ENCODE measurements at regions not wholly inside any gene's neighbourhood (a gene's known extent, or its start where the extent isn't known, plus 50 kb on each side); places are given as distances from the start of the nearest gene placed in this dataset.
A peak's percentile ranks its signal among the peaks of the same experiment; 100 is the strongest.

DNA sequence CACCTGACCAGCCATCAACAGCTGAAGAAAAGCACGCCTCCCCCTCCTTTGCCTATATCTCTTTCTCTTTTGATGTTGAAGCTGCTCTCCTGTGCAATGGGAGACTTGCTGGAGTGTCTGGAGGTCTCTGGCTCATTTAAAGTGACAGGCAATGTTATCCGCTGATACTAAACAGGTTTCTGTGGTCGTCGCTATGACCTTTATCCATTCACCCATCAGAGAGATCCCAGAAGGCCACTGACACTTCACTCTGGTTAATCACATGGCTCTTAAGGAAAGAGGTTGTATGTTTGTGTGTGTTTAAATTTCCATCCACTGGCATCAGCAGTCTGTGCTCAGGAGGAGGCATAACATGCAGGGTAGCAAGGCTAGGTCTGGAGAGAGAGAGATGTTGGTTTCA is 277.3 kb downstream of the MTX2 start:
- DNase-seq, result no peak
- H3K36me3 ChIP-seq, result no peaks in the 10 kb centered on the region
- no peaks in the 10 kb centered on the region for H3K27me3 ChIP-seq
- TF ChIP-seq, protein P1, sequence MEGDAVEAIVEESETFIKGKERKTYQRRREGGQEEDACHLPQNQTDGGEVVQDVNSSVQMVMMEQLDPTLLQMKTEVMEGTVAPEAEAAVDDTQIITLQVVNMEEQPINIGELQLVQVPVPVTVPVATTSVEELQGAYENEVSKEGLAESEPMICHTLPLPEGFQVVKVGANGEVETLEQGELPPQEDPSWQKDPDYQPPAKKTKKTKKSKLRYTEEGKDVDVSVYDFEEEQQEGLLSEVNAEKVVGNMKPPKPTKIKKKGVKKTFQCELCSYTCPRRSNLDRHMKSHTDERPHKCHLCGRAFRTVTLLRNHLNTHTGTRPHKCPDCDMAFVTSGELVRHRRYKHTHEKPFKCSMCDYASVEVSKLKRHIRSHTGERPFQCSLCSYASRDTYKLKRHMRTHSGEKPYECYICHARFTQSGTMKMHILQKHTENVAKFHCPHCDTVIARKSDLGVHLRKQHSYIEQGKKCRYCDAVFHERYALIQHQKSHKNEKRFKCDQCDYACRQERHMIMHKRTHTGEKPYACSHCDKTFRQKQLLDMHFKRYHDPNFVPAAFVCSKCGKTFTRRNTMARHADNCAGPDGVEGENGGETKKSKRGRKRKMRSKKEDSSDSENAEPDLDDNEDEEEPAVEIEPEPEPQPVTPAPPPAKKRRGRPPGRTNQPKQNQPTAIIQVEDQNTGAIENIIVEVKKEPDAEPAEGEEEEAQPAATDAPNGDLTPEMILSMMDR (IDR thresholded peaks at IDR 0.05; ENCODE audit: low read depth, low read length), result no peak
- H3K4me3 ChIP-seq (ENCODE audit: low read depth, low read length), result no peak overlapping the region
- H3K9me3 ChIP-seq, result no peaks in the 10 kb centered on the region
- H3K4me1 ChIP-seq, result no peaks in the 10 kb centered on the region

DNA sequence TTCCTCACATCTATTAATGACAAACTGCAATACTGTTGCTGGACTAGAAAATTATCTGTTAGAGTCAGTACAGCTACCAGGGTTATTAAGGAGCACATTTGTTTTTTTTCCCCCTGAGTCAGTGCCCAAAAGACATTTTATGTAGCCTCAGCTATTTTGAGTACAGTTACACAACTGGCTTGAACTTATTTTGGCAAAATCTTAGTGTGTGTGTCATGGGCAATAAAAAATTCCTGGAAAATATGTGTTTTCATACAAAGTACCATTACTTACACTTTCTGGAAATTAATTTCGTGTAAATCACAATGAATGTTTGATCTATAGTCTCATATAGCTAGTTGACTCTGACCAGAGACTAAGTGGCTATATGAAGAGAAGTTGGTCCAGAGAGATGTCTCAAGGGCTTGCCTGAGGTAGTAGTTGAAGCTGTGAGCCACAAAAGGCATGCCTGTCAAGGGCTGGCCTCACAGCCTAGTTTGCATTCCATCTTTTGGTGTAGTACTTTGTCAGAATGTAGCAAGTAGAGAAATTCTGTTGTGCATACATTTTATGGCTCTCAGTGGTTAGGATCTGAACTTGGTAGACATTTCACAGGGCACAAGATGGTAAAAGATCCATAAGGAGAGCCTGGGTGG is 283.4 kb downstream of the MTX2 start:
- no peak overlapping the region for H3K4me3 ChIP-seq (ENCODE audit: low read depth, low read length)
- TF ChIP-seq, protein P1 (IDR thresholded peaks at IDR 0.05; ENCODE audit: low read depth, low read length), result no peak
- H3K4me1 ChIP-seq, result no peaks in the 10 kb centered on the region
- no peaks in the 10 kb centered on the region for H3K9me3 ChIP-seq
- no peaks in the 10 kb centered on the region for H3K27me3 ChIP-seq
- no peak for DNase-seq
- H3K36me3 ChIP-seq, result no peaks in the 10 kb centered on the region

DNA sequence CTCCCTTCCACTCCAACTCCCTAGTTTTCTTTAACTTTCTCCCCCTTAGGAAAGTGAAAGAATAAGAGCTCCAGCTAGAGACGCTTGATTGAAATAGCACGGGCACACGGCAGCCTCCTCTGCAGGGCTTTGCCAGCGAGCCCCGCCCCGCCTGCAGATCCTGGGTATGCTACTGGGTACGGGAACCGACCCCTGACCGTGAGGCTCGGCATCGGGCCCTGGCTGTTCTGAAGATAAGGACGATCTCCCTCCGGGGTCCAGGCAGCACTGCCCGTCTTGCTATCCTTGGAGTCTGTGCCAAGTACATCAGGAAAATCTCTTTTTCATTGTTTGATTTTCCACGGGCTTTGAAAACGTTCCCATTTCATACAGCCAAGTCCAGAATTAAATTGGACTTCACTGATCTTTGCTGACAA is 284.5 kb downstream of the MTX2 start:
- TF ChIP-seq, protein P1 (IDR thresholded peaks at IDR 0.05; ENCODE audit: low read depth, low read length), result no peak
- peak; percentile 45 for DNase-seq
- peak overlapping the region; percentile 69 for H3K4me3 ChIP-seq (ENCODE audit: low read depth, low read length)

DNA sequence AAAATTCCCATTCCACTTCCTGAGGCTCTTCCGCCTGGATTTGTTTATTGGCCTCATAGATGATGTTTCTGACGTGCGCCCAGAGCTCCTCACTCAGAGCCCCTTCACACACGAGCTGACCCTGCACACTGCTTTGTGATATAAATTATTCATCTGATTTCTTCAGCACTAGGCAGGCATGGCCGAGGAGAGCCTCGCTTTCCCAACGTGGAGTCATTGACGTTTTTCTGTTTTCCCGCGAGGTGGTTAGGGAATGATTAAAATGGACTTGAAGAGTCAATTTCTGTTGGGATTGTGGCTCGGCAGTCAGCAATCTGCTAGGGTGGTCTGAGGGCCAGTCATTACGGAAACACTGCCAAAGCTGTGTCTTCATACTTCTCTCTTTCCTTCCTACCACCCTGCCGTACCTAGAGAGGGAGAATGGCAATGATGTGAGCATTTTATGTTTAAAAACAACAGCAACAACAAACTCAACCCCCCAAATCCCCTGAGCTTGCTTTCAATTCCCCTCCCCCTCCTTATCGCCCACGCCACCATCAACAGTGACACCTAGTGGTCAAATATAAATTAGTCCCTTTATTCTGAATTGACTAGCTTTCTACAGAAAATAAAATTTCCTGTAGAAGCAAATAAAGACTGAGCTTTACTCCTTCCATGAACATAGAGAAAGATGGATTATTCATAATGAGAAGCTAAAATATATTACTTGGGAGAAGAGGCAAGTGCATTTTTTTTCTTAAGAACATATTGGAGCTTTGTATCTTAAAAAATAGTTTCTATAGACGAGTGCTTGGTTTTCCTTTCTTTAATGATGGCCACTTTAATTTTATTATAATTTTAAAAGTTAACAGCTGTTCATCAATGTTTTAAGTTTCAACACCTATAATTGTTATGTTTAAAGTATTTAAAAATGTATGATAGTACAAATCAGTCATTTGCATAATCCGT is 285.1 kb downstream of the MTX2 start:
- H3K27me3 ChIP-seq, result no peaks in the 10 kb centered on the region
- peak overlapping the region; percentile 69 for H3K4me3 ChIP-seq (ENCODE audit: low read depth, low read length)
- no peaks in the 10 kb centered on the region for H3K9me3 ChIP-seq
- no peaks in the 10 kb centered on the region for H3K36me3 ChIP-seq
- peak; percentile 22 for DNase-seq
- no peaks in the 10 kb centered on the region for H3K4me1 ChIP-seq
- TF ChIP-seq, protein P1 (IDR thresholded peaks at IDR 0.05; ENCODE audit: low read depth, low read length), result peak; percentile 61

More for the DNA sequence above, 284.5 kb downstream of the MTX2 start:
- Histone ChIP-seq H3K9me3 (no peaks in the 10 kb centered on the region), H3K27me3 (no peaks in the 10 kb centered on the region), H3K36me3 (no peaks in the 10 kb centered on the region), H3K4me1 (no peaks in the 10 kb centered on the region)

DNA sequence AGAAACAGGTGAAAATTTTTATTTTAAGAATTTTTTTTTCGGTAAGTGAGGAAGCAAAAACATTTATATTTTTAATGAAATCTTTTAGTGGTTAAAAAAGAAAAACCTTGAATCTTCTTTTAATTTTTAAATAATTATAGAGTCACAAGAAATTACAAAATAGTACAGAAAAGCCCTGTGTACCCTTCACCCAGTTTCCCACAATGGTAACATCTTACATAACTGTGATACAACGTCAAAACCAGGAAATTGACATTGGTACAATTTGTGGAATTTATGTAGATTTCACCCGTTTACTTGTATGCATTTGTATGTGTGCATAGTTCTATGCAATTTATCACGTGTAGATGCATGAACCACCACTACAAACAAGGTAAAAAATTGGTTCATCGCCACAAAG is 285.9 kb downstream of the MTX2 start:
- Histone ChIP-seq H3K27me3 (no peaks in the 10 kb centered on the region), H3K9me3 (no peaks in the 10 kb centered on the region), H3K36me3 (no peaks in the 10 kb centered on the region), H3K4me1 (no peaks in the 10 kb centered on the region), H3K4me3 (ENCODE audit: low read depth, low read length) (no peak overlapping the region)
- DNase-seq, result no peak
- TF ChIP-seq, protein P1 (IDR thresholded peaks at IDR 0.05; ENCODE audit: low read depth, low read length), result no peak

DNA sequence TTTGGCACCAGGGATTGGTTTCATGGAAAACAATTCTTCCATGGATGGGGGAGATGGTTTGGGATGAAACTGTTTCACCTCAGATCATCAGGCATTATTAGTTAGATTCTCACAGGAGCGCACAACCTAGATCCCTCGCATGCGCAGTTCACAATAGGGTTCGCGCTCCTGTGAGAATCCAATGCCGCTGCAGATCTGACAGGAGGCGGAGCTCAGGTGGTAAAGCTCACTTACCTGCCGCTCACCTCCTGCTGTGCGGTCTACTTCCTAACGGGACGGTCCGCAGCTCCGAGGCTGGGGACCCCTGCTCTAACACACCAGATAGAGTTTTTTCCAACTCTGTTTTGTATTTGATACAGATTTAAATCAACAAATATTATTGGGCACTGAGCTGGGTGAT is 286.5 kb downstream of the MTX2 start:
- Histone ChIP-seq H3K9me3 (no peaks in the 10 kb centered on the region), H3K4me1 (no peaks in the 10 kb centered on the region), H3K27me3 (no peaks in the 10 kb centered on the region), H3K4me3 (ENCODE audit: low read depth, low read length) (no peak overlapping the region), H3K36me3 (no peaks in the 10 kb centered on the region)
- no peak for DNase-seq
- TF ChIP-seq, protein P1 (IDR thresholded peaks at IDR 0.05; ENCODE audit: low read depth, low read length), result no peak
